ENCODE measurements at regions not wholly inside any gene's neighbourhood (a gene's known extent, or its start where the extent isn't known, plus 50 kb on each side); places are given as distances from the start of the nearest gene placed in this dataset.
"Not testable (repeated sequence)": the region's sequence is repeated elsewhere in the genome, so short reads cannot be mapped to it uniquely, and the experiment has no call there.

DNA sequence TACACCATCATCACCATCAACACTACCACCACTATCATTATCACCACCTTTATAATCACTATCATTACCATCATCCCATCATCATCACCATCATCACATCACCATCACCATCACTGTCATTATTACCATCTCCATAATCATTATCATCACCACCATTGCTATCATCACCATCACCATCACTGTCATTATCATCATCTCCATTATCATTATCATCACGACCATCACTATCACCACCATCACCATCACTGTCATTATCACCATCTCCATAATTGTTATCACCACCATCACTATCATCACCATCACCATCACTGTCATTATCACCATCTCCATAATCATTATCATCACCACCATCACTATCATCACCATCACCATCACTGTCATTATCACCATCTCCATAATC, 279.6 kb upstream of the HS6ST1 start:
- DNase-seq (ENCODE audit: low read depth): not testable (repeated sequence)

- no peak for DNase-seq (ENCODE audit: low read depth)
These were observed 280.3 kb upstream of the HS6ST1 start for GRCh38 chr2:128598862-128599441.

- no peak for DNase-seq (ENCODE audit: low read depth)
These were observed 281.0 kb upstream of the HS6ST1 start for GRCh38 chr2:128599700-128600099.

DNA sequence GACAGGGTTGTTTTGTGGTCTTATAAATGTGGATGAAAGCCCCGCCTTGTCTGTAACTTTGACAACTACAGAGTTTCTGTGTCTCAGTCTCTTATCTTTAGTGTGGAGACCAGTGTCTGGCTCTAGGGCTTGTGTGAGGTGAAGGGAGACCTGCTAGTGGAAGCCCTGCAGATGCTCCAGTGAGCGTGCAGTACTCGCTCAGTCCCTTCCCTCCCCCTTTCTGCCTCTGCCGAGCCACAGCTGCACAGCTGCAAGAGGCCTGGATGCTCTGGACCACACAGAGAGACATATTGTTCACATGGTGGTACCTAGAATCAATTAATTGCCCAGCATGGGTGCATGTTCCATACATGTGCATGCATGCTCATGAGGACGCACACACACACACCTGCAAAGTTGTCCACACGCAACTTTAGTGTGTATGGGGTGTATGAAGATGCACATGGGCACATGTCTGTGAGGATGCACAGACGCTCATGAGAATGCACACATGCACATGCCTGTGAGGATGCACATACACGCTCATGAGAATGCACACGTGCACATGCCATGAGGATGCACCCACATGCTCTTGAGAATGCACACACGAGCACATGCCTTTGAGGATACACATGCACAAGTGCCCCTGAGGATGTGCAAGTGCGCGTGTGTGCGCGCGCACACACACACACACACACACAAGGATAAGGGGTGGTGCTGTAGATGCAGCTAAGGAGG, 282.1 kb upstream of the HS6ST1 start:
- DNase-seq (ENCODE audit: low read depth): no peak

DNA sequence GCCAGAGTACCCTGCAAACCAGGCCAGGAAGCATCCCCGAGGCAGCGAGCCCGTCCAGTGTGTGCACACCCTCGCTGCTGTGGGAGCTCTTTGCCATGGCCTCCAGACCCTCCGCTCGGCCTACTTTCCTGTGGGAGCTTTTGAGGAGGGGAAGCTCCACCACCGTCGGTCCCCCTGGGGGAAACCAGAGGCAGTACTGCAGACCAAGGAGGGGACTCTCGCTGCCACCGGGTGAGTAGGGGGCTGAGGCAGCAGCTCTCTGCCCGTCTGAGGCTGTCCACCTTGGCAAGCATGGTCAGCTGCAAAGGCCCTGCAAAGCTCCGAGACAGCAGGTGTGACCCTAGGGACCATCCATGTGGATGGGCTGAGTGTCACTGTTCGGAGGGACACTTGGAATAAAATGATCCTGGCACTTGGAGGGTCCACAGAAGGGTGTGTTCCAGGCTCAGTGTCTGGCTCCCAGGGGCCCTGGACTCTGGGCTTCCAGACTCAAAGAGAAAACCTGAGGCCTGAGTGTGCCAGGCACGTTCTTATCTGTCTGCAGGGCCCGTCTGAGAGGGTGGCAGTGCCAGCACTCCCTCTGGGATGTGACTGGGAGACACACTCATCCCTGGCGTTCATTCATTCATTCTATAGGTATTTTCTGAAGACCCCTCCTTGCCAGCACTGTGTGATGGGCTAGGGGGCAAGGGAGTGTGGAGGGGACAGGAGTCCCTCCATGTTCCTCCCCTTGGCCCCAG, 282.8 kb upstream of the HS6ST1 start:
- no peak for DNase-seq (ENCODE audit: low read depth)

GRCh38 chr2:128602038-128602698, 283.5 kb upstream of the HS6ST1 start:
- DNase-seq (ENCODE audit: low read depth): no peak

GRCh38 chr2:128602699-128603101, 284.0 kb upstream of the HS6ST1 start:
- DNase-seq (ENCODE audit: low read depth): no peak

DNA sequence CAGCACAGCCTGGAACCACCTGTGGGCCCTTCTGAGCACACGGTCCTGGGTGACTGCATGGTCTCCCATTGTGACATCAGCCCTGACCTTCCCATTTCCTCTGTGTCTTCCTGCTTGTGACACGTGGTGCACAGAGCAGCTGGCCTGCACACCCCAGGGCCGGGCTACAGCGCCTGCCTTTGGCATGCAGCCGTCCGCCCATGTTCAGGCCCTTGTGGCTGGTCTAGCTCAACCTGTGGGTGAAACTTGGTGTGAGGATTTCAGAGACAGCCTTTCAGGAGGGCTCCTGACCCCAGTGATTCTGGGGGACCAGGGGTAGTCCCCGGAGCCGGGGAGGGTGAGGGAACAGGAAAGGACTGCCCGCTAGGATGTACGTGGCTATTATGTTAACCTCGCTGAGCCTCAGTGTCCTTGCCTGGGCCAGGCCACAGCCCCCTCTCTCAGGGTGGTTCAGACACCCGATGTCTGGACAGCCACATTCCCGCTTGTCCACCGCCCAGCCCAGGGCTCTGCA, 284.8 kb upstream of the HS6ST1 start:
- no peak for DNase-seq (ENCODE audit: low read depth)

DNA sequence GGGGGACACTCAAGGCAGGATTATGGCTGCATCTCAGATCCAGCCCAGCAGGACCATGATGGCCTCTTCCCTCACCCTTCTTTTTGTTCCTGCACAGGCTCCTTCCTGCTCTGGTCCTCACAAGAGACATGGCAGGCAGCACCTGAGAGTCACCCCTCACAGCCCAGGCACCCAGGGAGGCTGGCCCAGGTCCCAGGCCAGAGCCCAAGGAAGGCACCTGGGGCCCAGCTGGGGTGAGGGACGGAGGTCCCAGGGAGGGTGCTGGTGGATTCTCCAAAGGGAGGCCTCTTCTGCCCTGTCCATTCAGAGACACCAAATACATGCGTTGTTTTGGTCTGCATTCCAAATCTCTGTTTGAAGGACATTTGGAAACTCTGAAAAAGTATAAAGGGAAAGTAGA, 285.4 kb upstream of the HS6ST1 start:
- no peak for DNase-seq (ENCODE audit: low read depth)

- DNase-seq (ENCODE audit: low read depth): not testable (repeated sequence)
These were observed 285.9 kb upstream of the HS6ST1 start for GRCh38 chr2:128604581-128604980.

DNA sequence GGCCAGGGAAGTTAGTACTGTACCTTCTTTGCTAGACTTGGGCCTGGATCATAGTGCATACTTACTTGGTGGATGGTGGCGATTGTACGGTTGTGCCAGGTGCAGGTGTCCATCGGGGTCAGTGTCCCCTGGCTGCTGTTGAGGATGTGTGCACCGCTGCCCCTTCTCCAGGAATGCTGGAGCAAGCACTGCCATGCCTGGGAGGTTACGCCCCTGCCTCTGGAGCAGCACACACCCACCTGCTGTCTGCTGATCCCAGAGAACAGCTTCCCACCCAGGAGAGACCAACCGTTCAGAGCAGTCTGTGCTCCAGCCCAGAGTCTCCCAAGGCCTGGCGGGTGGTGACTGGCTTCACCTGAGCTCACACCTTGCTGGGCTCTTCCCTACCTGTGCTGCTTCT, 286.8 kb upstream of the HS6ST1 start:
- no peak for DNase-seq (ENCODE audit: low read depth)

DNA sequence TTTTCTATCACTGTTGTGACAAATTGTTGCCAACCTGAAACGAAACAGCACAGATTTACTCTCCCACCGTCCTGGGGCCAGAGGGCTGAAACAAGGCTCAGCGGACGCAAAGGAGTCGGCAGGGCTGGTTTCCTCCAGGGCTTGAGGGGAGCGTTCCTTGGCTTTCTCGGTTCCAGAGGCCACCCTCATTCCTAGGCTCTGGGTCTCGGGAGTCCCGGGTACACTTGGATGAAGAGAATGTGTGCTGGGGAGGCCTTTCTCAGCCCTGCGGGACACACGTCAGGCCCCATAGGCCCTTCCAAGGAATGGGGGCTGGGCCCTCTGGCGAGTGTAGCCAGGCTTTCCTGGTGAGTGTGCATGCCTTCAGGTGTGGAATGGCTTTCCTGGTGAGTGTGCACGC, 287.3 kb upstream of the HS6ST1 start:
- DNase-seq (ENCODE audit: low read depth): no peak

DNA sequence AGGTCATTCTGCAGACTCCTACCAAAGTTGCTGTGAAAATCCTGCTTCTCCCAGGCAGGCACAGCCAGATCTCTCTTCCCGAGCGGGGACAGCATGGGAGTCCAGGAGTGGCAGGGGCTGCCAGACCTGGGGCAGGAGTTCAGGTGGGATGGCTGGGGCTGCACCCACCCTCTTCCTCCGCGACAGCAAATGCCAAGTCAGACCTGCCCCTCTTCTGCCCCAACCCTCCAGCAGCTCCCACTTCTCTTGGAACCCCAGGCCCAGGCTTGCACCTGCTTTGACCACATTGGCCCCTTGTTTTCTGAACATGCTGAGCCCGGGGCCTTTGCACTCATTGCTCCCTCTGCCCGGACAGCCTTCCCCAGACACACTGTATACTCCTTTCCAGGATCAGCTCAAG, 288.2 kb upstream of the HS6ST1 start:
- no peak for DNase-seq (ENCODE audit: low read depth)

DNA sequence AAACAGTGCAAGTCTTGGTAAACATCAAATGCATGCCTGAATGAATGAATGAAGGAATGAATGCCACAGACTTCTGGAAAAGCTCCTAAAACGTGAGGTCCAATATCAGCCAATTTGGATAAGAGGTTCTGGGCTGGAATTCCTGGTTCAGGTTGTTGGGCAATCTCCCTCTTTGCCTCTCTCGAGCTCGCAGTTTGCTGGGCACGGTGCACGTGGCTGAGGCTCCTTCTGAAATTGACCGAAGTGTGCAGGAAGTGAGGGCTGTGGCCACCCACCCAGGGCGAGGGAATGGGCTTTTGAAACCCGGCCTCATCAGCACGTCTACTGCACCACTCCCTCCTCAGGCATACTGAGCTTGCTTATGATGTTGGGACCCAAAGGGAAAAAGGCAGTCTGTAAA, 288.8 kb upstream of the HS6ST1 start:
- no peak for DNase-seq (ENCODE audit: low read depth)

DNA sequence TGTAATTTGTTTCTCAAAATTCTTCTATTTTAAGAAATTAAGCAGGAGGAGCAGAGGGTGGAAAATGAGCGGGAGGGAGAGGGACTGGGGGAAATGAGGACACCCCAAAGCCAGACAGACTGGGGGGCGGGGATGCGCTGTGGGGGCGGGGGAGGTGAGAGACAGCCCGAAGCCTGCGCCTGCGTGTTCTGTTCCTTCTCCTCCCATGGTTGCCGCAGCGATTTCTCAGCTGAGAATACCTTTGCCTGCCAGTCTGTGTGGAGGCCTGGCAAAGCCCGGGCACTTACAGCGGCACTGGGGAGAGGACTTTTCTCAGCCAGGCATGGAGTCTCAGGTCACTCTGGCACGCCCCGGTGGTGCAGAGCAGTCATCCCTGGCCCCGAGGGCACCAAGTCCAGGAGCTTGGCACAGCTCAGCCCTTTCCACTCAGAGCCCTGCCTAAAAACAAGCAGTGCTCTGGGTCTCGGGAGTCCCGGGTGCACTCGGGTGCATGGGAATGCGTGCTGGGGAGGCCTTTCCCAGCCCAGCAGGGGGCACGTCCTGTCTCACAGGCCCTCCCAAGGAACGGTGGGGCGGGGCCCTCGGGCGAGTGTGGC, 289.3 kb upstream of the HS6ST1 start:
- no peak for DNase-seq (ENCODE audit: low read depth)

- no peak for DNase-seq (ENCODE audit: low read depth)
These were observed 290.5 kb upstream of the HS6ST1 start for GRCh38 chr2:128608921-128609880.

GRCh38 chr2:128610496-128610895, 291.8 kb upstream of the HS6ST1 start:
- no peak for DNase-seq (ENCODE audit: low read depth)

- no peak for DNase-seq (ENCODE audit: low read depth)
These were observed 293.0 kb upstream of the HS6ST1 start for GRCh38 chr2:128611421-128612320.

DNA sequence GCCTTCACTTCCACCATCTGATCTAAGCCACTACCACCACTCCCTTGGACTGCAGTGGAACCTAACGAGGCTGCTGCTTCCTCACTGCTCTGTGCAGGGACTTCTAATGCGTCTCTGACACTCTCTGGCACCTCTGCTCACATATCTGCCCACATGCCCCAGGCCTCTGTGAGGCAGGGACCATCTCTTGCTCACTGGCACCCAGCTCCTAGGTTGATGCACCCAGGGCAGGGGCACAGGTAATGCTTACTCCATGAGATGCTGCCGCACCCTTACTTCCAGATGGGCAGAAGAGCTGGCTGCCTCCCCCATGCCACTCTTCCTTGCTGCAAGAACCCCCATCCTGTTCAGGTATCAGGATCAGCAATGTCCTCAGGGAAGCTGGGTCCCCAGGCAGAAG, 294.0 kb upstream of the HS6ST1 start:
- no peak for DNase-seq (ENCODE audit: low read depth)

- no peak for DNase-seq (ENCODE audit: low read depth)
These were observed 294.7 kb upstream of the HS6ST1 start for GRCh38 chr2:128613351-128613750.

All from GM04504 (cell line).